HT-29 (cell line): ENCODE measurements at regions not wholly inside any gene's neighbourhood (a gene's known extent, or its start where the extent isn't known, plus 50 kb on each side); places are given as distances from the start of the nearest gene placed in this dataset.
A peak's percentile ranks its signal among the peaks of the same experiment; 100 is the strongest.
"Not testable (repeated sequence)": the region's sequence is repeated elsewhere in the genome, so short reads cannot be mapped to it uniquely, and the experiment has no call there.

Source experiments
- DNase-seq: peaks from one replicate; pipeline ENCODE4 v3.0.0-alpha.2; 2015; ENCODE audit warnings: low spot score

- not testable (repeated sequence) for DNase-seq
Observed at GRCh38 chr7:65146118-65146914, 139.8 kb upstream of the ERV3-1 start.

- DNase-seq: not testable (repeated sequence)
Observed at GRCh38 chr7:65145710-65146109, 139.2 kb upstream of the ERV3-1 start.

DNA sequence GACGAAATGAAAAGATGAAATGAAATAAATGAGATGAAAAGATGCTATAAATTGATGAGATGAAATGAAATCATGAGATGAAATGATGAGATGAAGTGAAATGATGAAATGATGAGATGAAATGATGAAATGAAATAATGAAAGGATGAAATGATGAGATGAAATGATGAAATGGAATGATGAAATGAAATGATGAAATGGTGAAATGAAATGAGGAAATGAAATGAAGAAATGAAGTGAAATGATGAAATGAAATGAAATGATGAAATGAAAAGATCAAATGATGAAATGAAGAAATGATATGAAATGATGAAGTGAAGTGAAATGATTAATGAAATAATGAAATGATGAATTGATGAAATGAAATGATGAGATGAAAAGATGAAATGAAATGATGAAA, 138.5 kb upstream of the ERV3-1 start:
- DNase-seq: not testable (repeated sequence)

DNA sequence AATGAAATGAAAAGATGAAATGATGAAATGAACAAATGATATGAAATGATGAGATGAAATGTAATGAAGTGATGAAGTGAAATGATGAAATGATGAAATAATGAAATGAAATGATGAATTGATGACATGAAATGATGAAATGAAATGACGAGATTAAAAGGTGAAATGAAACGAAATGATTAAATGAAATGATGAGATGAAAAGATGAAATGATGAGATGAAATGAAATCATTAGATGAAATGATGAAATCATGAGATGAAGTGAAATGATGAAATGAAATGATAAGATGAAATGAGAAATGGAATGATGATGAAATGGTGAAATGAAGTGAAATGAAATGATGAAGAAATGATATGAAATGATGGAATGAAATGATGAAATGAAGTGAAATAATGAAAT, 138.1 kb upstream of the ERV3-1 start:
- not testable (repeated sequence) for DNase-seq

DNA sequence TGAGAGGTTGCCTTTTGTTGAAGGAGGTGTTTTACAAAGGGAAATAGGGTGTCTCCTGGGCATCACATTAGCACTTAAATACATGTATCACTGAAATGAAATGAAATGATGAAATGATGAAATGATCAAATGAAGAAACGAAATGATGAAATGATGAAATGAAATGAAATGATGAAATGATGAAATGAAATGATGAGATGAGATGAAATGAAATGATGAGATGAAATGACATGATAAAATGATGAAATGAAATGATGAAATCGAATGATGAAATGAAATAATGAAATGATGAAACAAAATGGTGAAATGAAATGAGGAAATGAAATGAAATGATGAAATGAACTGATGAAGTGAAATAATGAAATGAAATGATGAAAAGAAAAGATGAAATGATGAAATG, 137.6 kb upstream of the ERV3-1 start:
- DNase-seq: not testable (repeated sequence)

- not testable (repeated sequence) for DNase-seq
Observed at GRCh38 chr7:65141894-65142293, 135.4 kb upstream of the ERV3-1 start.

- DNase-seq: not testable (repeated sequence)
Observed at GRCh38 chr7:65141405-65141778, 134.9 kb upstream of the ERV3-1 start.

DNA sequence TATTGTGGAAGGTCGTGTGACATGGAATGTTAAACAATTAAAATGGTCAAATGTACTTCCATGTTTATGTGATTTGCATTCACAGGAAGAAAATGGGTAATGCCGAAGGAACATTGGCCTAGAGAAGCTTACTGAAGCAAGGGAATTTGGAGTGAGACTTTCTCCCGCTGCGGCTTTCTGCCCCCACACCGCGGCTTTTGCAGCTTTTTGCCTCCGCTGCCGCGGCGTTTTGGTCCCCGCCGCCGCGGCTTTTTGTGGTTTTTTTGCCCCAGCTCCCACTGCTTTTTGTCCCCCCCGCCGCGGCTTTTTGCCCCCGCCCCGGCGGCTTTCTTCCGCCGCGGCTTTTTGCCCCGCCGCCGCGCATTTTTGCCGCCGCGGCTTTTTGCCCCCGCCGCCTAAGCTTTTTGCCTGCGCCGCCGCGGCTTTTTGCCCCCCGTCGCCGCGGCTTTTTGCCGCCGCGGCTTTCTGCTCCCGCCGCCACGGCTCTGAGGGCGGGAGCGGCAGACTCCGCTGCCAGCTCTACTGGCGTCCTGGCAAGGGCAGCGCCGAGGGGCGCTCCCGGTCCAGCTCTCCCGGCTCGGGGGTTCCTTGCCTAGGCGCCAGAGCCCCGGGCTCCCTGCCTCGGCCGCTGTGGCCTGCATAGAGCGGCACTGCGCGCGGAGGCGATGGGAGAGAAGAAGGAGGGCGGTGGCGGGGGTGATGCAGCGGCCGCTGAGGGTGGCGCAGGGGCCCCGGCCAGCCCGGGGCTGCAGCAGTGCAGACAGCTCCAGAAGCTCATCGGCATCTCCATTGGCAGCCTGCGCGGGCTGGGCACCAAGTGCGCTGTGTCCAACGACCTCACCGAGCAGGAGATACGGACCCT, 134.3 kb upstream of the ERV3-1 start:
- not testable (repeated sequence) for DNase-seq

GRCh38 chr7:65136850-65137249, 130.4 kb upstream of the ERV3-1 start:
- DNase-seq: not testable (repeated sequence)

DNA sequence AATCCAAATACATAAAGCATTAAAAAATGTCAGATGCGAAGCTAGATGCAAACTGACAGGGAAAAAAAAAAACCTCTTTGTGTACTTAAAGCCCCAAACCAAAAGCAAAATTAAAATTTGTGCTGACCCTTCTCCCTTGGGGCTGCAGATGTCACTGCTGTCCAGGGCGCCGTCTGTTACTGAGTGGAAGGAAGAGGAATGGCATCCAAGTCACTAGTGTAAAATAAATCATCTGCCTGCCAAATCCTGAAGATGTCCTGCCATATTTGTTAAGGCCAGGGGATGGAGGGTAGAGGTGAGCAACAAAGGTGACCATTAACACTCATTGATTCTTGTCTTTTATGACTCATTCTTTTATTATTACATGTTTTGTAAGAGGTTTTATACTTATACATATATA, 126.6 kb upstream of the ERV3-1 start:
- not testable (repeated sequence) for DNase-seq

- not testable (repeated sequence) for DNase-seq
Observed at GRCh38 chr7:65132256-65132655, 125.8 kb upstream of the ERV3-1 start.

DNA sequence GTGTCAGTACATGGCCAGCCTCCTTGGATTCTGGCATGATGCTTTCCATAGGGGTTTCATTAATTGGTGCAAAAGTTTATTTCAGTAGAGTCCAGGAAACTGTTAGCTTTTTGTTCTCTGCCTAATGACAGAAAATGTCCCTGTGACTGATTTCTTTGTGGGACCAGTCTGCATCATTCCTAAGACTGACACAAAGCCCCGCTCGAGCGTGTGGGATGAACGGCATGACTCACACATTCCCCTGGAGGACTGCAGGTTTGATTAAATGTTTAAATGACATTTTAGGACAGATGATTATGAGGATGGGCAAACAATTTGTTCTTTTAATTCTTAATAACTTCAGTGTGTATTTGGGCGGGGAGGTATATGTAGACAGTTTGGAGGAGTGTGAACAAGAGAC, 120.9 kb upstream of the ERV3-1 start:
- DNase-seq: not testable (repeated sequence)

DNA sequence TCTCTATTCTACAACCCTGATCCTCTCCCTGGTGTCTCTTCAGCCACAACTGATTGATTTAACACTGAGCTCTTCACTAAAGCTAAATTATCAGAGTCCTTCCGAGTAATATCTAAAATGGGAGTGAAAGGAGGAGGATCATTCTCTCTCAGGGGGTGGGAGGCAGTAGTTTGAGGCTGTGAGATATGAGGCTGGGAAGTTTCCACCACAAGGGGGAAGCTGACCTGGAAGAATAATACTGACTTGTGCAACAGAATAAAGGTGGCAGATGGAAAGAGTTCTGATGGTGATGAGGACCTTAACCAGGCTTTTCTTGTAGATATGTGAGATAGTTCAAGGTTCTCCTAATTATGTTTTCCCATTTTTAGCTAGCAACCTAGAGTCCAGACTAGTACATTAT, 118.1 kb upstream of the ERV3-1 start:
- not testable (repeated sequence) for DNase-seq

GRCh38 chr7:65105650-65106203, 99.2 kb upstream of the ERV3-1 start:
- DNase-seq: not testable (repeated sequence)

DNA sequence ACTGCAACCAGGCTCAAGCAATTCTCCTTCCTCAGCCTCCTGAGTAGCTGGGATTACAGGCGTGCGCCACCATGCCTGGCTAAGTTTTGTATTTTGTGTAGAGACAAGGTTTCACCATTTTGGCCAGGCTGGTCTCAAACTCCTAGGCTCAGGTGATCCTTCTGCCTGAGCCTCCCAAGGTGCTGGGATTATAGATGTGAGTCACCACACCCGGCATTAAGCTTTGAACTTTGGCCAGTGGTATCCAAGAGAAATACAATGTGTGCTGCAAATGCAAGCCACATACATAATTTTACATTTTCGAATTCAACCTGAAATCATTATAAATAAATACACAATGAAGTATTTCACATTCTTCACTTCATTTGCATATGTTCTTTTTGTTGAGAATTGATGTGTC, 94.0 kb upstream of the ERV3-1 start:
- DNase-seq: not testable (repeated sequence)

GRCh38 chr7:65081669-65082055, 75.2 kb upstream of the ERV3-1 start:
- DNase-seq: not testable (repeated sequence)

DNA sequence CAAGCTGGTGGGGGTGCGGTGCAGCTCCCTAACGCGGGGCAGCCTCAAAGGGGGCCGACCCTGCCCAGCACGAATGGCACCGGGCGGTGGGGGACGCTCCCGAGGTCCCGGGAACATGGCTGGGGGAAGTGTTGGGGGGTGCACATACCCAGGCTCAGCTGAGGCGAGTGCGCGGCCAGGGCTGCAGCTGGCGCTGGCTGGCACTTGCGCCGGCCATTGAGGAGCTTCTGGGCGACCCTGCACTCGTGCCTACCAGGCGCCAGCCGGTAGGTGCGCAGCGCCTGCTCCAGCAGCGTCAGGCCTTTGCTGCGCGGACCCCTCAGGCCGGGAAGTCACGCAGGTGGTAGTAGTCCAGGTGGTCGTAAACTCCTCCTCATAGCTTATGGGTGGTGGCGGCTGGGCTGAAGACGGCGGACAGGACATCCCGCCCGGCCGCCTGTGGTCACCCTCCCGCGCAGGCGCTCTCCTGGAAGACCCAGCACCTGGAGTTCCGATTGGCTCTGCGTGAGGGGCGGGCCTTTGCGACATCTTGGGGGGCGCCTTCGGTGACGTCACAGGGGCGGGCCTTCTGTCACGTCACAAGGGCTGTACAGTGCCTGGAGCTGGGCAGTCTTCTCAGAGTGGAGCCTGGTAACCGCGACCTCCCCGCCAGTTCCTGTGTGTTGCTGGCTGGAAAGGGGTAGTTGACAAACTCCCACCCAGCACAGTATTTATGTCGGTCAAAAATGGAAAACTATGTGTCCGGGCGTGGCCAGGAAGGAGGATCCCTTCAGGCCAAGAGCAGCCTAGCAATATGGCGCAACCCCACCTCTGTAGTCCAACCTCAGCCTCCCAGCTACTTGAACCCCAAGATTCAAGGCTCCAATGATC, 74.5 kb upstream of the ERV3-1 start:
- DNase-seq: peak; percentile 97

DNA sequence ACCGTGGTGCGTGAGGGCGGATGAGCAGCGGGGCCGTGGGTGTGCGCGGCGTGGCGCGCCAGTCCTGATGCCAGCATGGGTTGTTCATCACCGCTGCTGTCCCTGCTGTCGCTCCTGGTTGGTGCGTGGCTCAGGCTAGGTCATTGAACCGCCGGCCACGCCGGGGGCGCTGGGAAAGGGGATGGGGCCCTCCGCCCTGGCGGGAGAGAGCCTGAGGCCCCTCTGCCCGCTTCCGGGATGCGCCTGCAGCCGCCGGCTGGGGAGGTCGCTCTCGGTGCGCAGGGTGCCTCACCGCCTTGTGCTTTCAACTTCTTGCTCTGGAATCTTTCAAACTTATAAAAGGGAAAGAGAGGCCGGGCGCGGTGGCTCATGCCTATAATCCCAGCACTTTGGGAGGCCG, 68.5 kb upstream of the ERV3-1 start:
- DNase-seq: not testable (repeated sequence)

GRCh38 chr7:65073160-65073559, 66.7 kb upstream of the ERV3-1 start:
- not testable (repeated sequence) for DNase-seq

DNA sequence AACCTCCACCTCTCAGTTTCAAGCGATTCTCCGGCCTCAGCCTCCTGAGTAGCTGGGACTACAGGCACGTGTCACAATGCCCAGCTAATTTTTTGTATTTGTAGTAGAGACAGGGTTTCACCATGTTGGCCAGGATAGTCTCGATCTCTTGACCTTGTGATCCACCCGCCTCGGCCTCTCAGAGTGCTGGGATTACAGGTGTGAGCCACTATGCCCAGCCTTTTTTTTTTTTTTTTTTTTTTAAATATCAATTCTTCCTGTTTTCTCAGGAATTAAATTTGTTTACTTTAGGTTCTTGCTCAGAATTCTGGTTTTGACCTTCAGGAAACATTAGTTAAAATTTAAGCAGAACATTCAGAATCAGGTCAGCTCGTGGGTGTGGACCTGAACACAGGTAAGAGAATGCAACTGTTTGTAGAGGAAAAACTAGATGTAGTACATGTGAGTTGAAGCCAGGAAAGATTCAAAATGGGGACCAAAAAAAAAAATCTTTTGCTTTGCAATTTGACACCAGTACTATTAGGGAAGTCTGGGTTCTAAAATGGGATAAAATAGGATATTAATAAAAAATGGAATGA, 65.5 kb upstream of the ERV3-1 start:
- DNase-seq: not testable (repeated sequence)

GRCh38 chr7:65069476-65069875, 63.0 kb upstream of the ERV3-1 start:
- not testable (repeated sequence) for DNase-seq
